Astrocyte (in vitro differentiated cells and primary cell): ENCODE measurements at regions not wholly inside any gene's neighbourhood (a gene's known extent, or its start where the extent isn't known, plus 50 kb on each side); places are given as distances from the start of the nearest gene placed in this dataset.
A peak's percentile ranks its signal among the peaks of the same experiment; 100 is the strongest.

ENCODE experiments used
- DNase-seq: peaks from one replicate; pipeline ENCODE4 v3.0.0-alpha.2; 2010; ENCODE audit warnings: low read depth
- FAIRE-seq: peaks from 2 replicates; lab custom pipeline; 2011; peaks lifted over from hg19 to GRCh38; lab: Jason Lieb, UNC
- H2AFZ ChIP-seq: 2 replicates; pipeline ENCODE4 v1.6.0; 2012; ENCODE audit warnings: low read depth, low read length, inconsistent platforms
- H3K27ac ChIP-seq: 2 replicates; pipeline ENCODE4 v1.5.1; 2011; ENCODE audit warnings: low read depth, low read length, inconsistent platforms
- H3K27me3 ChIP-seq: 2 replicates; pipeline ENCODE4 v1.6.0; 2011; ENCODE audit warnings: low read length, inconsistent platforms; ENCODE audit not compliant: insufficient read depth
- H3K36me3 ChIP-seq: 2 replicates; pipeline ENCODE4 v1.5.1; 2011; ENCODE audit warnings: low read length, inconsistent platforms; ENCODE audit not compliant: insufficient read depth
- H3K4me1 ChIP-seq: 2 replicates; pipeline ENCODE4 v1.5.1; 2011; ENCODE audit warnings: low read length, inconsistent platforms; ENCODE audit not compliant: insufficient read depth
- H3K4me2 ChIP-seq: 2 replicates; pipeline ENCODE4 v1.6.0; 2012; ENCODE audit warnings: low read length, inconsistent platforms
- H3K4me3 ChIP-seq: 2 replicates; pipeline ENCODE4 v1.5.1; 2011; ENCODE audit warnings: low read depth, mild to moderate bottlenecking, low read length, inconsistent platforms; ENCODE audit not compliant: insufficient read depth
- H3K79me2 ChIP-seq: 2 replicates; pipeline ENCODE4 v1.6.0; 2012; ENCODE audit warnings: mild to moderate bottlenecking, low read length, inconsistent platforms; ENCODE audit not compliant: insufficient read depth
- H3K9ac ChIP-seq: 2 replicates; pipeline ENCODE4 v1.6.0; 2012; ENCODE audit warnings: mild to moderate bottlenecking, low read length, inconsistent platforms
- H3K9me3 ChIP-seq: 2 replicates; pipeline ENCODE4 v1.5.1; 2012; ENCODE audit warnings: low read depth, mild to moderate bottlenecking, low read length, inconsistent platforms; ENCODE audit not compliant: insufficient read depth
- H4K20me1 ChIP-seq: 2 replicates; pipeline ENCODE4 v1.6.0; 2012; ENCODE audit warnings: low read length, inconsistent platforms; ENCODE audit not compliant: insufficient read depth
- H3K27ac Mint-ChIP-seq: one replicate; pipeline ENCODE4 v1.8.0; 2021; ENCODE audit warnings: mild to moderate bottlenecking, mixed read lengths; ENCODE audit not compliant: unreplicated experiment
- H3K27me3 Mint-ChIP-seq: one replicate; pipeline ENCODE4 v1.8.0; 2021; ENCODE audit warnings: low read depth, mixed read lengths; ENCODE audit not compliant: unreplicated experiment
- H3K36me3 Mint-ChIP-seq: one replicate; pipeline ENCODE4 v1.8.0; 2021; ENCODE audit warnings: low read depth, mixed read lengths; ENCODE audit not compliant: unreplicated experiment
- H3K4me1 Mint-ChIP-seq: one replicate; pipeline ENCODE4 v1.8.0; 2021; ENCODE audit warnings: low read depth, mixed read lengths; ENCODE audit not compliant: unreplicated experiment
- H3K4me3 Mint-ChIP-seq: one replicate; pipeline ENCODE4 v1.8.0; 2021; ENCODE audit warnings: mild to moderate bottlenecking, moderate library complexity, mixed read lengths; ENCODE audit not compliant: unreplicated experiment
- H3K9me3 Mint-ChIP-seq: one replicate; pipeline ENCODE4 v1.8.0; 2021; ENCODE audit warnings: mild to moderate bottlenecking, mixed read lengths; ENCODE audit not compliant: unreplicated experiment
- EZH2 ChIP-seq: IDR thresholded peaks from 2 replicates; pipeline ENCODE4 v1.6.1; 2012; ENCODE audit warnings: mild to moderate bottlenecking, low read length, inconsistent platforms; ENCODE audit not compliant: insufficient read depth
- TF ChIP-seq, protein P1 (sequence below): IDR thresholded peaks from 2 replicates; pipeline ENCODE4 v1.5.1; 2011; ENCODE audit warnings: low read depth, mild to moderate bottlenecking, inconsistent platforms, low read length, moderate library complexity; ENCODE audit not compliant: insufficient read depth

DNA sequence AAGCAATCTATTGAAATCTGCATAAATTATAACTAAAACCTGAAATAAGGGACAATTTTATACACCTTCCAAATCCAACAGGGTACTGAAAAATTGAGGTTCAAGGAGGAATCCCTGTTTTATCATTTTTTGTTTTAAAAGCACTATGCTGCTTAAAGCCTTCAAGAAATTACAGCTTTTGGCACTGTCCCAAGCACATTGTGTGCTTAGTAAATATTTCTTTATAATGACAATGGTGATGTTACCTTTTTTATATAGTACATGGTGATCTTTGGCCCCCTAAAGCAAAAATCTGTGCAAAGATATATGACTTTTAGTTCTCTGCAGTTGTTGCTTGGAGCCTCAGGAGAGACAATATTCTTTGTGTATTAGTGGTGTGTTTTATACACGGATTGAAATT, 71.6 kb upstream of the EFEMP1 start:
- Histone ChIP-seq H3K27me3 (no peaks in the 10 kb centered on the region), H3K9ac (no peak overlapping the region), H2AFZ (no peak overlapping the region), H3K4me2 (no peak overlapping the region), H4K20me1 (no peaks in the 10 kb centered on the region), H3K79me2 (no peaks in the 10 kb centered on the region), H3K36me3 (no peaks in the 10 kb centered on the region), H3K4me1 (peaks cover 18% of the 10 kb centered on the region), H3K27ac (no peak overlapping the region), H3K4me3 (no peak overlapping the region), H3K9me3 (no peaks in the 10 kb centered on the region)
- Mint-ChIP-seq H3K4me3 (no peak overlapping the region), H3K9me3 (no peaks in the 10 kb centered on the region), H3K27me3 (no peaks in the 10 kb centered on the region), H3K4me1 (peaks cover 24% of the 10 kb centered on the region), H3K36me3 (peaks cover 1% of the 10 kb centered on the region), H3K27ac (no peak overlapping the region)
- no peak for DNase-seq
- TF ChIP-seq, protein P1, sequence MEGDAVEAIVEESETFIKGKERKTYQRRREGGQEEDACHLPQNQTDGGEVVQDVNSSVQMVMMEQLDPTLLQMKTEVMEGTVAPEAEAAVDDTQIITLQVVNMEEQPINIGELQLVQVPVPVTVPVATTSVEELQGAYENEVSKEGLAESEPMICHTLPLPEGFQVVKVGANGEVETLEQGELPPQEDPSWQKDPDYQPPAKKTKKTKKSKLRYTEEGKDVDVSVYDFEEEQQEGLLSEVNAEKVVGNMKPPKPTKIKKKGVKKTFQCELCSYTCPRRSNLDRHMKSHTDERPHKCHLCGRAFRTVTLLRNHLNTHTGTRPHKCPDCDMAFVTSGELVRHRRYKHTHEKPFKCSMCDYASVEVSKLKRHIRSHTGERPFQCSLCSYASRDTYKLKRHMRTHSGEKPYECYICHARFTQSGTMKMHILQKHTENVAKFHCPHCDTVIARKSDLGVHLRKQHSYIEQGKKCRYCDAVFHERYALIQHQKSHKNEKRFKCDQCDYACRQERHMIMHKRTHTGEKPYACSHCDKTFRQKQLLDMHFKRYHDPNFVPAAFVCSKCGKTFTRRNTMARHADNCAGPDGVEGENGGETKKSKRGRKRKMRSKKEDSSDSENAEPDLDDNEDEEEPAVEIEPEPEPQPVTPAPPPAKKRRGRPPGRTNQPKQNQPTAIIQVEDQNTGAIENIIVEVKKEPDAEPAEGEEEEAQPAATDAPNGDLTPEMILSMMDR: no peak
- no peak for TF ChIP-seq EZH2
- FAIRE-seq: no peak

DNA sequence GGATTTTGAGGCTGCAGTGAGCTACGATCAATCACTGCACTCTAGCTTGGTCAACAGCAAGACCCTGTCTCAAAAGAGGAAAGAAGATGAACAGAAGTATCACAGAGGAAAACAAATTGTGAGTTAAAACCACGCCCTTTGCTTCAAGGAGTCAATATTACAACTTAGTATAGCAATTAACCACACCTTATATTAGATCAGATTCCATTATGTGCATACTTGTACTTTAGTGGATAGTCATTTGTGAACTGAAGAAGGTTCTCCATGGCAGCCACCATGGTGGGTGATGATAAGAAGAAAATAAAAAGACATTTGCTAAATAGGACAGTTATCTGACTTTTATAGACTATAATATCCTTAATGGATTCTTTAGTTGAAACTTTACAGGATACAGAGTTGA, 72.3 kb upstream of the EFEMP1 start:
- no peaks in the 10 kb centered on the region for H3K9me3 Mint-ChIP-seq
- TF ChIP-seq, protein P1: no peak
- no peak for TF ChIP-seq EZH2
- Histone ChIP-seq H3K27me3 (no peaks in the 10 kb centered on the region), H4K20me1 (no peaks in the 10 kb centered on the region), H2AFZ (no peak overlapping the region), H3K79me2 (no peaks in the 10 kb centered on the region), H3K4me1 (peaks cover 18% of the 10 kb centered on the region), H3K9me3 (no peaks in the 10 kb centered on the region), H3K36me3 (no peaks in the 10 kb centered on the region), H3K27ac (no peak overlapping the region), H3K4me3 (no peak overlapping the region), H3K9ac (no peak overlapping the region), H3K4me2 (no peak overlapping the region)
- FAIRE-seq (no peak), DNase-seq (no peak)
- H3K27me3 Mint-ChIP-seq: no peaks in the 10 kb centered on the region
- peaks cover 1% of the 10 kb centered on the region for H3K36me3 Mint-ChIP-seq
- peaks cover 24% of the 10 kb centered on the region for H3K4me1 Mint-ChIP-seq
- H3K4me3 Mint-ChIP-seq: no peak overlapping the region
- no peak overlapping the region for H3K27ac Mint-ChIP-seq

DNA sequence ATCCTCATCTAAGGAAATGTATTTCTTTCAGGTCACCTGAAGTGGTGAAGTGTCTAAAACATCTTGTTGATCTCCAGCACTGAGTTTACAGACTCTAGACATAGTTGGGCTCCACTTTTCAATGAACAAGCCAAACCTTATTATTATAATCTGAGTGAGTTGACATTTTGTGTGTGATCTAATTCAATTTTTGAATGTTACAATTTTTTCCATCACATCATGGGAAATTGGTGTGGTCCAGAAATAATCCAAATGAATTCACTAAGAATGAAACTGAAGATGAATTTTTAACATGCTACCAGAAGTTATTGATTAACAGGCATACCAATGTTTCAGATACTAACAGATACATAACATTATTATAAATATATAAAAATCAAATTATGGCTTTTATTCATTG, 75.6 kb upstream of the EFEMP1 start:
- no peak overlapping the region for H3K27ac ChIP-seq
- no peaks in the 10 kb centered on the region for H4K20me1 ChIP-seq
- H3K36me3 ChIP-seq: no peaks in the 10 kb centered on the region
- Mint-ChIP-seq H3K36me3 (peaks cover 1% of the 10 kb centered on the region), H3K27me3 (no peaks in the 10 kb centered on the region), H3K4me3 (no peak overlapping the region), H3K9me3 (no peaks in the 10 kb centered on the region), H3K4me1 (no peaks in the 10 kb centered on the region), H3K27ac (no peak overlapping the region)
- TF ChIP-seq, protein P1: no peak
- TF ChIP-seq EZH2: no peak
- no peaks in the 10 kb centered on the region for H3K79me2 ChIP-seq
- H2AFZ ChIP-seq: no peak overlapping the region
- no peaks in the 10 kb centered on the region for H3K4me1 ChIP-seq
- peak; percentile 5 for DNase-seq
- H3K27me3 ChIP-seq: no peaks in the 10 kb centered on the region
- no peak overlapping the region for H3K9ac ChIP-seq
- no peak overlapping the region for H3K4me2 ChIP-seq
- no peaks in the 10 kb centered on the region for H3K9me3 ChIP-seq
- FAIRE-seq: no peak
- H3K4me3 ChIP-seq: no peak overlapping the region
